ENCODE measurements at regions not wholly inside any gene's neighbourhood (a gene's known extent, or its start where the extent isn't known, plus 50 kb on each side); places are given as distances from the start of the nearest gene placed in this dataset.

- no peak for DNase-seq (ENCODE audit: low spot score)
Observed at GRCh38 chr5:61686491-61687257, 354.6 kb downstream of the ZSWIM6 start.

- DNase-seq (ENCODE audit: low spot score), result no peak
Observed at GRCh38 chr5:61687371-61687770, 355.3 kb downstream of the ZSWIM6 start.

GRCh38 chr5:61689153-61689846 lies 357.2 kb downstream of the ZSWIM6 start:
- no peak for DNase-seq (ENCODE audit: low spot score)

GRCh38 chr5:61697809-61698558 lies 365.9 kb downstream of the ZSWIM6 start:
- peak; percentile 13 for DNase-seq (ENCODE audit: low spot score)

- no peak for DNase-seq (ENCODE audit: low spot score)
Observed at GRCh38 chr5:61701877-61702602, 370.0 kb downstream of the ZSWIM6 start.

GRCh38 chr5:61702784-61703183 lies 370.7 kb downstream of the ZSWIM6 start:
- DNase-seq (ENCODE audit: low spot score), result no peak

- no peak for DNase-seq (ENCODE audit: low spot score)
Observed at GRCh38 chr5:61704289-61704688, 372.2 kb downstream of the ZSWIM6 start.

- DNase-seq (ENCODE audit: low spot score), result no peak
Observed at GRCh38 chr5:61706751-61707150, 374.7 kb downstream of the ZSWIM6 start.

GRCh38 chr5:61719124-61719523 lies 387.1 kb downstream of the ZSWIM6 start:
- no peak for DNase-seq (ENCODE audit: low spot score)

- DNase-seq (ENCODE audit: low spot score), result no peak
Observed at GRCh38 chr5:61720829-61721228, 388.8 kb downstream of the ZSWIM6 start.

GRCh38 chr5:61724102-61724501 lies 392.0 kb downstream of the ZSWIM6 start:
- DNase-seq (ENCODE audit: low spot score), result no peak

GRCh38 chr5:61728287-61728686 lies 396.2 kb downstream of the ZSWIM6 start:
- DNase-seq (ENCODE audit: low spot score), result no peak

- DNase-seq (ENCODE audit: low spot score), result no peak
Observed at GRCh38 chr5:61730866-61731265, 398.8 kb downstream of the ZSWIM6 start.

GRCh38 chr5:61731267-61731945 lies 399.3 kb downstream of the ZSWIM6 start:
- DNase-seq (ENCODE audit: low spot score), result no peak

- DNase-seq (ENCODE audit: low spot score), result no peak
Observed at GRCh38 chr5:61731946-61732314, 399.9 kb downstream of the ZSWIM6 start.

GRCh38 chr5:61732369-61732768 lies 400.3 kb downstream of the ZSWIM6 start:
- no peak for DNase-seq (ENCODE audit: low spot score)

GRCh38 chr5:61732796-61733195 lies 400.7 kb downstream of the ZSWIM6 start:
- no peak for DNase-seq (ENCODE audit: low spot score)

GRCh38 chr5:61734001-61734400 lies 401.9 kb downstream of the ZSWIM6 start:
- no peak for DNase-seq (ENCODE audit: low spot score)

GRCh38 chr5:61734966-61735365 lies 402.9 kb downstream of the ZSWIM6 start:
- DNase-seq (ENCODE audit: low spot score), result no peak

GRCh38 chr5:61735531-61735930 lies 403.5 kb downstream of the ZSWIM6 start:
- DNase-seq (ENCODE audit: low spot score), result no peak

- no peak for DNase-seq (ENCODE audit: low spot score)
Observed at GRCh38 chr5:61735995-61736394, 403.9 kb downstream of the ZSWIM6 start.
